HCT116 (cell line): ENCODE measurements at regions not wholly inside any gene's neighbourhood (a gene's known extent, or its start where the extent isn't known, plus 50 kb on each side); places are given as distances from the start of the nearest gene placed in this dataset.

ENCODE experiments used
- ATAC-seq: fragments of 200-7000 bp; cut with Tn5 transposase; 2 replicates; pipeline ENCODE4 v1.9.1; 2020; ENCODE audit warnings: mild to moderate bottlenecking, moderate library complexity
- BruUV-seq: library from RNA; stranded (reverse); fragments of 400-500 nt; replicated peaks from 2 replicates; lab custom pipeline; 2021; lab: Mats Ljungman, UMichigan
- CTCF ChIA-PET: fragments of 300-600 bp; sonication (Branson Sonifier 250); formaldehyde crosslinking; loops from one replicate; lab custom pipeline; 2021; ENCODE audit warnings: antibody characterized with exemption; lab: Charles Lee
- POLR2A ChIA-PET: fragments of 300-600, 350-600 bp; sonication (Branson Sonifier 250); formaldehyde crosslinking; loops from one replicate; lab custom pipeline; 2021; ENCODE audit warnings: antibody characterized with exemption; lab: Charles Lee
- RAD21 ChIA-PET, 2 experiments: fragments of 300-600 bp; sonication (Branson Sonifier 250); formaldehyde crosslinking; loops; one replicate each; lab custom pipeline; 2023; ENCODE audit warnings: low total read pairs in 2 of 2; ENCODE audit not compliant: uncharacterized antibody in 2 of 2, unreplicated experiment in 2 of 2, low non-redundant PET in 1 of 2; lab: Charles Lee
- DNase-seq: peaks from one replicate; pipeline ENCODE4 v3.0.0-alpha.2; 2010; ENCODE audit warnings: low read depth, low spot score
- H2AFZ ChIP-seq: fragments of 200-600 bp; shearing (Covaris generic), sonication (generic); 2 replicates; pipeline ENCODE4 v1.6.1; 2017; ENCODE audit warnings: low read depth, mixed run types, mixed read lengths, antibody characterized with exemption, low read length; ENCODE audit not compliant: poor library complexity, severe bottlenecking
- H3K27ac ChIP-seq: 2 replicates; pipeline ENCODE4 v1.5.1; 2012; ENCODE audit warnings: low read depth, low read length
- H3K27me3 ChIP-seq: fragments of 200-600 bp; sonication (generic); 2 replicates; pipeline ENCODE4 v1.6.1; 2016; ENCODE audit warnings: mixed run types, low read length, mixed read lengths; ENCODE audit not compliant: insufficient read depth
- H3K36me3 ChIP-seq, 2 experiments: fragments of 200-500 bp in 1 of 2; fragments of 200-600 bp in 1 of 2; sonication (Bioruptor generic) in 1 of 2; sonication (generic) in 1 of 2; 2 replicates each; pipeline versions ENCODE4 v1.5.1 to v1.6.1; 2014 to 2016; ENCODE audit warnings: low read length in 2 of 2, inconsistent platforms in 1 of 2, mixed read lengths in 1 of 2, mixed run types in 1 of 2; ENCODE audit not compliant: insufficient read depth in 2 of 2, control insufficient read depth in 1 of 2
- H3K4me1 ChIP-seq, 2 experiments: fragments of 200-600 bp in 1 of 2; sonication (generic) in 1 of 2; 2 replicates each; pipeline versions ENCODE4 v1.5.1 to v1.6.1; 2012 to 2017; ENCODE audit warnings: low read length in 2 of 2, inconsistent platforms in 1 of 2, mild to moderate bottlenecking in 1 of 2, mixed read lengths in 1 of 2, mixed run types in 1 of 2, moderate library complexity in 1 of 2; ENCODE audit not compliant: insufficient read depth in 2 of 2, control insufficient read depth in 1 of 2
- H3K4me2 ChIP-seq: fragments of 200-600 bp; sonication (generic); 2 replicates; pipeline ENCODE4 v1.6.1; 2017; ENCODE audit warnings: mixed run types, low read length, mixed read lengths
- H3K4me3 ChIP-seq, 2 experiments: fragments of 200-600 bp in 1 of 2; sonication (generic) in 1 of 2; replicated peaks in 1 of 2; 2 replicates each; pipeline ENCODE4 v1.5.1; 2011 to 2016; ENCODE audit warnings: low read length in 2 of 2, control low read depth in 1 of 2, low read depth in 1 of 2, mild to moderate bottlenecking in 1 of 2, mixed read lengths in 1 of 2, mixed run types in 1 of 2
- H3K79me2 ChIP-seq: fragments of 200-600 bp; sonication (generic); 2 replicates; pipeline ENCODE4 v1.6.1; 2017; ENCODE audit warnings: mild to moderate bottlenecking, mixed run types, low read length, moderate library complexity, mixed read lengths; ENCODE audit not compliant: insufficient read depth
- H3K9ac ChIP-seq: fragments of 200-600 bp; sonication (generic); 2 replicates; pipeline ENCODE4 v1.6.1; 2016; ENCODE audit warnings: low read length, mixed read lengths
- H3K9me2 ChIP-seq: fragments of 200-600 bp; sonication (generic), shearing (Covaris generic); 2 replicates; pipeline ENCODE4 v1.6.1; 2017; ENCODE audit warnings: mixed run types, mild to moderate bottlenecking, moderate library complexity; ENCODE audit not compliant: insufficient read depth
- H3K9me3 ChIP-seq, 2 experiments: fragments of 200-500 bp in 1 of 2; fragments of 200-600 bp in 1 of 2; sonication (Bioruptor generic) in 1 of 2; sonication (generic) in 1 of 2; 2 replicates each; pipeline ENCODE4 v1.6.1; 2014 to 2017; ENCODE audit warnings: low read length in 2 of 2, mixed read lengths in 2 of 2, inconsistent platforms in 1 of 2, low read depth in 1 of 2, mild to moderate bottlenecking in 1 of 2, mixed run types in 1 of 2, moderate library complexity in 1 of 2; ENCODE audit not compliant: control insufficient read depth in 1 of 2, insufficient read depth in 1 of 2
- H4K20me1 ChIP-seq: fragments of 200-600 bp; sonication (generic), shearing (Covaris generic); 2 replicates; pipeline ENCODE4 v1.6.1; 2017; ENCODE audit warnings: mixed run types, mild to moderate bottlenecking, moderate library complexity; ENCODE audit not compliant: insufficient read depth
- CBX3 ChIP-seq: IDR thresholded peaks from 2 replicates; pipeline ENCODE4 v1.6.1; 2012; ENCODE audit warnings: low read depth
- EGR1 ChIP-seq: IDR thresholded peaks from 2 replicates; pipeline ENCODE4 v1.6.1; 2012; ENCODE audit warnings: low read depth
- FOSL1 ChIP-seq: IDR thresholded peaks from 2 replicates; pipeline ENCODE4 v1.6.1; 2012; ENCODE audit warnings: low read depth
- RAD21 ChIP-seq: IDR thresholded peaks from 2 replicates; pipeline ENCODE4 v1.6.1; 2012; ENCODE audit warnings: low read depth, mild to moderate bottlenecking
- SIN3A ChIP-seq: IDR thresholded peaks from 2 replicates; pipeline ENCODE4 v1.6.1; 2012; ENCODE audit warnings: low read depth
- SRF ChIP-seq: IDR thresholded peaks from 2 replicates; pipeline ENCODE4 v1.6.1; 2012; ENCODE audit warnings: low read depth
- TCF7L2 ChIP-seq: IDR thresholded peaks from 2 replicates; pipeline ENCODE4 v1.7.0; 2011; ENCODE audit warnings: borderline replicate concordance, inconsistent platforms; ENCODE audit not compliant: insufficient read depth, insufficient read length; ENCODE audit errors: extremely low read depth
- YY1 ChIP-seq: IDR thresholded peaks from 2 replicates; pipeline ENCODE4 v1.6.1; 2011; ENCODE audit warnings: low read length, low read depth, moderate library complexity, mild to moderate bottlenecking; ENCODE audit not compliant: insufficient replicate concordance; ENCODE audit errors: extremely low read depth
- ZNF274 ChIP-seq: fragments of 200-500 bp; sonication (Bioruptor generic); IDR thresholded peaks from 2 replicates; pipeline ENCODE4 v1.6.1; 2014; ENCODE audit warnings: mild to moderate bottlenecking, low read depth, low read length, inconsistent platforms
- intact Hi-C: fragments of 100-400 bp; cut with micrococcal nuclease; formaldehyde crosslinking; loops from 2 replicates; pipeline ENCODE4 v1.10.0; 2022
- TF ChIP-seq, protein P1 (sequence below), 3 experiments: fragments of 200-600 bp in 1 of 3; sonication (generic) in 1 of 3; IDR thresholded peaks in 2 of 3; conservative IDR thresholded peaks in 1 of 3; 2 replicates each; pipeline ENCODE4 v1.5.1; 2012 to 2017; ENCODE audit warnings: low read depth in 2 of 3, low read length in 2 of 3, antibody characterized with exemption in 1 of 3, borderline replicate concordance in 1 of 3, control low read depth in 1 of 3, mild to moderate bottlenecking in 1 of 3, mixed read lengths in 1 of 3, mixed run types in 1 of 3, moderate library complexity in 1 of 3; ENCODE audit not compliant: insufficient read depth in 1 of 3

DNA sequence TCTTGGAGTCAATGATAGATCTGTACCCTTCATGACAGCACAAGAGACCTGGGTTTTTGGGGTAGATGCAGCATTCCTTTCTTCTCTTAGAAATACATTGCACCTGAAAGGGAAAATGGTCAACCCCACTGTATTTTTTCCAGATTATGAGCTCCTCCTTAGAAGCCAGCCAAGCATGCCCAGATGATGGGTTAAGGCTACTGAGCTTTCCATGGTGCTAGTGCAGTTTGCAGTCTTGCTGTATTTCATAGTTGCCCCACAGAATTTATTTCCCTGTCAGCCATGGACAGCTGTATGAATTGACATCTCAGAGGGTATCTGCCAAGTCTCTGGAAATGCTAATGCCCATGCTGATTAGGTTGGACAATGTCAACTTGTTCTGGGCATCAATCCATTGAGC is 73.7 kb upstream of the H2AZ1 start:
- DNase-seq (no peak), ATAC-seq (no peak)
- RAD21 ChIA-PET, result no interaction called here
- Histone ChIP-seq H3K27me3 (no peaks in the 10 kb centered on the region), H3K27ac (no peak overlapping the region), H4K20me1 (no peaks in the 10 kb centered on the region), H3K79me2 (no peaks in the 10 kb centered on the region), H3K36me3 (no peaks in the 10 kb centered on the region), H3K9me3 (no peaks in the 10 kb centered on the region), H3K9ac (no peak overlapping the region), H3K4me3 (no peak overlapping the region), H3K4me1 (no peaks in the 10 kb centered on the region), H3K9me2 (0 out of 2 replicates have a peak, but pooled peaks cover 3% of the 10 kb centered on the region), H3K4me2 (no peak overlapping the region), H2AFZ (no peak overlapping the region)
- TF ChIP-seq ZNF274 (no peak), SRF (no peak), EGR1 (no peak), SIN3A (no peak), CBX3 (no peak), RAD21 (no peak), FOSL1 (no peak), YY1 (no peak), TCF7L2 (no peak)
- TF ChIP-seq, protein P1, sequence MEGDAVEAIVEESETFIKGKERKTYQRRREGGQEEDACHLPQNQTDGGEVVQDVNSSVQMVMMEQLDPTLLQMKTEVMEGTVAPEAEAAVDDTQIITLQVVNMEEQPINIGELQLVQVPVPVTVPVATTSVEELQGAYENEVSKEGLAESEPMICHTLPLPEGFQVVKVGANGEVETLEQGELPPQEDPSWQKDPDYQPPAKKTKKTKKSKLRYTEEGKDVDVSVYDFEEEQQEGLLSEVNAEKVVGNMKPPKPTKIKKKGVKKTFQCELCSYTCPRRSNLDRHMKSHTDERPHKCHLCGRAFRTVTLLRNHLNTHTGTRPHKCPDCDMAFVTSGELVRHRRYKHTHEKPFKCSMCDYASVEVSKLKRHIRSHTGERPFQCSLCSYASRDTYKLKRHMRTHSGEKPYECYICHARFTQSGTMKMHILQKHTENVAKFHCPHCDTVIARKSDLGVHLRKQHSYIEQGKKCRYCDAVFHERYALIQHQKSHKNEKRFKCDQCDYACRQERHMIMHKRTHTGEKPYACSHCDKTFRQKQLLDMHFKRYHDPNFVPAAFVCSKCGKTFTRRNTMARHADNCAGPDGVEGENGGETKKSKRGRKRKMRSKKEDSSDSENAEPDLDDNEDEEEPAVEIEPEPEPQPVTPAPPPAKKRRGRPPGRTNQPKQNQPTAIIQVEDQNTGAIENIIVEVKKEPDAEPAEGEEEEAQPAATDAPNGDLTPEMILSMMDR (IDR thresholded peaks at IDR 0.05 in 2 of 3, conservative IDR thresholded peaks at IDR 0.05 in 1 of 3; ENCODE audit: borderline replicate concordance in 1 of 3, insufficient read depth in 1 of 3, low read depth in 2 of 3, low read length in 2 of 3), result no peak
- POLR2A ChIA-PET, result no interaction called here
- CTCF ChIA-PET, result no interaction called here
- BruUV-seq, result no TSS peak
- intact Hi-C loops, result no loop called here
